ENCODE measurements at regions not wholly inside any gene's neighbourhood (a gene's known extent, or its start where the extent isn't known, plus 50 kb on each side); places are given as distances from the start of the nearest gene placed in this dataset.

GRCh38 chr16:72313903-72314302 is 141.9 kb upstream of the PMFBP1 start:
- TF ChIP-seq SP2 (IDR thresholded peaks at IDR 0.05; ENCODE audit: low read length) = no peak
- TF ChIP-seq EP300 (IDR thresholded peaks at IDR 0.05; ENCODE audit: borderline replicate concordance in 1 of 2, low read depth in 2 of 2, low read length in 2 of 2) = no peak
- no peak for TF ChIP-seq SRF (IDR thresholded peaks at IDR 0.05; ENCODE audit: low read depth, low read length)
- no peak for TF ChIP-seq POLR2AphosphoS5 (IDR thresholded peaks at IDR 0.05; ENCODE audit: low read depth, low read length)
- TF ChIP-seq RNF2 (IDR thresholded peaks at IDR 0.05; ENCODE audit: borderline replicate concordance, low read depth, low read length, missing control alignments, poor library complexity, severe bottlenecking) = no peak
- TF ChIP-seq ATF2 (IDR thresholded peaks at IDR 0.05; ENCODE audit: low read length) = no peak
- TF ChIP-seq TEAD4 (IDR thresholded peaks at IDR 0.05; ENCODE audit: low read depth, low read length) = no peak
- no peak for TF ChIP-seq SP4 (IDR thresholded peaks at IDR 0.05; ENCODE audit: low read length)
- TF ChIP-seq NRF1 (IDR thresholded peaks at IDR 0.05; ENCODE audit: low read depth, low read length) = no peak
- TF ChIP-seq EZH2 (IDR thresholded peaks at IDR 0.05; ENCODE audit: low read depth, low read length, severe bottlenecking) = no peak
- no peak for TF ChIP-seq CBX5 (IDR thresholded peaks at IDR 0.05; ENCODE audit: low read depth, low read length)
- ChIA-PET POLR2A (ENCODE audit: partially characterized antibody) (no interaction called here), CTCF (ENCODE audit: partially characterized antibody) (no interaction called here)
- H4K5ac ChIP-seq (ENCODE audit: insufficient read length, low read depth, low read length) = no peak overlapping the region
- no peak overlapping the region for H2AFZ ChIP-seq (ENCODE audit: low read length)
- no peaks in the 10 kb centered on the region for H3K79me2 ChIP-seq (ENCODE audit: control insufficient read depth in 1 of 2, insufficient read depth in 2 of 2, low read length in 2 of 2)
- no peak overlapping the region for H2BK15ac ChIP-seq (ENCODE audit: low read length)
- no peaks in the 10 kb centered on the region for H4K20me1 ChIP-seq (replicated peaks in 1 of 2; ENCODE audit: control insufficient read depth in 1 of 2, insufficient read depth in 2 of 2, low read length in 2 of 2)
- H2AK5ac ChIP-seq (ENCODE audit: low read depth, low read length) = no peak overlapping the region
- H4K8ac ChIP-seq (ENCODE audit: extremely low read depth, insufficient read depth, low read length) = no peak overlapping the region
- no peak overlapping the region for H3K56ac ChIP-seq (replicated peaks; ENCODE audit: insufficient read length, low read depth, low read length)
- no peak overlapping the region for H2BK12ac ChIP-seq (ENCODE audit: low read depth, low read length)
- H3K4ac ChIP-seq (replicated peaks; ENCODE audit: insufficient read length, low read depth, low read length) = no peak overlapping the region
- H2BK120ac ChIP-seq (replicated peaks; ENCODE audit: low read depth, low read length) = no peak overlapping the region
- H3K9ac ChIP-seq (replicated peaks in 1 of 4; ENCODE audit: extremely low read depth in 1 of 4, low read depth in 3 of 4, low read length in 3 of 4) = no peak overlapping the region
- H3K4me3 ChIP-seq (ENCODE audit: extremely low read depth in 1 of 4, insufficient read depth in 2 of 4, low read depth in 3 of 4, low read length in 4 of 4) = no peak overlapping the region
- no peak overlapping the region for H3K18ac ChIP-seq (ENCODE audit: extremely low read depth, low read length)
- H3K4me1 ChIP-seq (replicated peaks in 1 of 4; ENCODE audit: control insufficient read depth in 3 of 4, insufficient read depth in 4 of 4, low read length in 3 of 4) = peaks cover 0 to 4% (median 2%) of the 10 kb centered on the region in 4 experiments; a peak in 2 of 7 replicates
- H3K36me3 ChIP-seq (ENCODE audit: control insufficient read depth in 2 of 4, insufficient read depth in 4 of 4, low read length in 3 of 4) = peaks cover 0 to under 1% (median 0%) of the 10 kb centered on the region in 4 experiments; a peak in 1 of 8 replicates
- no peak overlapping the region for H2BK5ac ChIP-seq (ENCODE audit: low read depth, low read length)
- H3K23ac ChIP-seq (ENCODE audit: insufficient read length) = no peak overlapping the region
- no peaks in the 10 kb centered on the region for H3K27me3 ChIP-seq (replicated peaks in 1 of 4; ENCODE audit: control insufficient read depth in 3 of 4, extremely low read depth in 1 of 4, insufficient read depth in 3 of 4, low read length in 3 of 4)
- WGBS, 2 experiments (ENCODE audit: extremely low coverage in 1 of 2, insufficient coverage in 1 of 2, insufficient read length in 1 of 2, insufficient replicate concordance in 2 of 2, low coverage in 1 of 2, low lambda C conversion rate in 2 of 2, missing lambda C conversion rate in 1 of 2) = 78% methylated on average over 2 of the region's 2 CpGs; no CpG with 5 or more reads in 1 of the 2 experiments
- FAIRE-seq (no peak), DNase-seq (ENCODE audit: low read depth in 1 of 2, low spot score in 2 of 2) (no peak)
- H3K27ac ChIP-seq (ENCODE audit: low read depth, low read length) = no peak overlapping the region
- no peaks in the 10 kb centered on the region for H3K79me1 ChIP-seq (ENCODE audit: low read depth, low read length)
- peaks cover 3 to 8% of the 10 kb centered on the region in 2 experiments; a peak in 1 of 4 replicates for H3K9me3 ChIP-seq (ENCODE audit: insufficient read depth in 2 of 2, low read depth in 1 of 2, low read length in 1 of 2)
- H4K91ac ChIP-seq (replicated peaks; ENCODE audit: insufficient read length, low read length) = no peak overlapping the region
- H3K23me2 ChIP-seq (ENCODE audit: low read depth, low read length) = no peaks in the 10 kb centered on the region; the same call in 1 of the 2 replicates
- no peak overlapping the region for H3K4me2 ChIP-seq (ENCODE audit: insufficient read depth in 1 of 2, low read depth in 2 of 2, low read length in 2 of 2)
- H3K14ac ChIP-seq (ENCODE audit: insufficient read length) = no peak overlapping the region
- no peak overlapping the region for H2BK20ac ChIP-seq (ENCODE audit: low read length)
